ENCODE measurements at regions not wholly inside any gene's neighbourhood (a gene's known extent, or its start where the extent isn't known, plus 50 kb on each side); places are given as distances from the start of the nearest gene placed in this dataset.

- intact Hi-C loops (cut with DNase I): no loop called here
- H3K4me3 ChIP-seq: no peak overlapping the region
- DNase-seq (no peak), ATAC-seq (no peak)
- no peaks in the 10 kb centered on the region for H3K4me1 ChIP-seq
- TF ChIP-seq CTCF (IDR thresholded peaks at IDR 0.05): no peak
- TF ChIP-seq POLR2A (IDR thresholded peaks at IDR 0.05): no peak
- no peaks in the 10 kb centered on the region for H3K27me3 ChIP-seq
- WGBS (ENCODE audit: insufficient coverage, low coverage, low lambda C conversion rate, missing lambda C conversion rate): 57% methylated on average over 4 of the region's 4 CpGs
- no peak overlapping the region for H3K27ac ChIP-seq
- H3K9me3 ChIP-seq: no peaks in the 10 kb centered on the region
- H3K36me3 ChIP-seq: no peaks in the 10 kb centered on the region
Observed at GRCh38 chr17:72063756-72064450, 56.9 kb upstream of the SOX9 start.

- ATAC-seq: no peak
- no peak overlapping the region for H3K27ac ChIP-seq
- 68% methylated on average over 2 of the region's 2 CpGs for WGBS (ENCODE audit: insufficient coverage, low coverage, low lambda C conversion rate, missing lambda C conversion rate)
- H3K4me3 ChIP-seq: no peak overlapping the region
- no peak for DNase-seq
- H3K9me3 ChIP-seq: no peaks in the 10 kb centered on the region
- H3K4me1 ChIP-seq: no peaks in the 10 kb centered on the region
- TF ChIP-seq CTCF (IDR thresholded peaks at IDR 0.05): no peak
- no peak for TF ChIP-seq POLR2A (IDR thresholded peaks at IDR 0.05)
- H3K27me3 ChIP-seq: no peaks in the 10 kb centered on the region
- H3K36me3 ChIP-seq: no peaks in the 10 kb centered on the region
- intact Hi-C loops (cut with DNase I): no loop called here
Observed at GRCh38 chr17:72064606-72065193, 56.1 kb upstream of the SOX9 start.

- WGBS (ENCODE audit: insufficient coverage, low coverage, low lambda C conversion rate, missing lambda C conversion rate): 75% methylated on average over 4 of the region's 4 CpGs
- TF ChIP-seq POLR2A (IDR thresholded peaks at IDR 0.05) (no peak), CTCF (IDR thresholded peaks at IDR 0.05) (no peak)
- intact Hi-C loops (cut with DNase I): no loop called here
- no peak overlapping the region for H3K27ac ChIP-seq
- H3K4me3 ChIP-seq: no peak overlapping the region
- no peaks in the 10 kb centered on the region for H3K27me3 ChIP-seq
- no peaks in the 10 kb centered on the region for H3K9me3 ChIP-seq
- no peak for ATAC-seq
- DNase-seq: no peak
- H3K4me1 ChIP-seq: no peaks in the 10 kb centered on the region
- H3K36me3 ChIP-seq: no peaks in the 10 kb centered on the region
Observed at GRCh38 chr17:72065556-72065955, 55.3 kb upstream of the SOX9 start.

GRCh38 chr17:72068643-72069042 is 52.2 kb upstream of the SOX9 start:
- no peak for TF ChIP-seq POLR2A (IDR thresholded peaks at IDR 0.05)
- TF ChIP-seq CTCF (IDR thresholded peaks at IDR 0.05): no peak
- WGBS (ENCODE audit: insufficient coverage, low coverage, low lambda C conversion rate, missing lambda C conversion rate): 40% methylated on average over 1 of the region's 1 CpG

More at GRCh38 chr17:72068643-72069042, 52.2 kb upstream of the SOX9 start:
- intact Hi-C loops (cut with DNase I): no loop called here
- DNase-seq: no peak
- no peak for ATAC-seq
- no peaks in the 10 kb centered on the region for H3K36me3 ChIP-seq
- peaks cover 0 to 12% (median 0%) of the 10 kb centered on the region in 4 donors for H3K4me1 ChIP-seq
- H3K4me3 ChIP-seq: no peak overlapping the region
- no peak overlapping the region for H3K27ac ChIP-seq
- H3K27me3 ChIP-seq: no peaks in the 10 kb centered on the region
- H3K9me3 ChIP-seq: no peaks in the 10 kb centered on the region
